Prostate gland (tissue), 2 donors: ENCODE measurements at regions not wholly inside any gene's neighbourhood (a gene's known extent, or its start where the extent isn't known, plus 50 kb on each side); places are given as distances from the start of the nearest gene placed in this dataset.

Experiments
- DNase-seq: peaks from one replicate; pipeline ENCODE4 v3.0.0-alpha.2; 2019; ENCODE audit warnings: low spot score
- H3K27ac ChIP-seq, 2 donors: fragments of 200-600 bp; sonication (generic); 2 replicates each; pipeline ENCODE4 v1.5.1; 2017 to 2019
- H3K27me3 ChIP-seq: fragments of 200-600 bp; sonication (generic); replicated peaks from 2 replicates; pipeline ENCODE4 v1.5.1; 2019; ENCODE audit not compliant: insufficient read depth
- H3K36me3 ChIP-seq, 2 donors: fragments of 200-600 bp; sonication (generic); 1 replicate in 1 of 2; 2 replicates in 1 of 2; pipeline versions ENCODE4 v1.5.1 to v1.8.1; 2017 to 2019
- H3K4me1 ChIP-seq: fragments of 200-600 bp; sonication (generic); replicated peaks from 2 replicates; pipeline ENCODE4 v1.5.1; 2019
- H3K4me3 ChIP-seq, 2 donors: fragments of 200-600 bp; sonication (generic); 2 replicates each; pipeline ENCODE4 v1.5.1; 2017 to 2019
- H3K9me3 ChIP-seq: fragments of 200-600 bp; sonication (generic); 2 replicates; pipeline ENCODE4 v1.5.1; 2017
- CTCF ChIP-seq, 4 experiments: fragments of 200-600 bp in 2 of 4; fragments of 450-650 bp in 2 of 4; sonication (generic) in 2 of 4; IDR thresholded peaks; 1 replicate in 3 of 4; 2 replicates in 1 of 4; pipeline ENCODE4 v1.5.1; 2016 to 2019; ENCODE audit warnings: antibody characterized with exemption in 4 of 4, mild to moderate bottlenecking in 2 of 4, moderate library complexity in 2 of 4
- POLR2A ChIP-seq: fragments of 450-650 bp; IDR thresholded peaks from one replicate; pipeline ENCODE4 v1.6.1; 2016; ENCODE audit warnings: antibody characterized with exemption, mild to moderate bottlenecking
- POLR2AphosphoS5 ChIP-seq: sonication (generic); formaldehyde crosslinking; IDR thresholded peaks from one replicate; pipeline ENCODE4 v1.6.1; 2017; ENCODE audit warnings: antibody characterized with exemption
- WGBS: methylation state at CpG from one replicate; pipeline ENCODE4 v1.1.5; 2018; 5-methylcytosine and 5-hydroxymethylcytosine counted together
- intact Hi-C: fragments of 100-400 bp; cut with DNase I; formaldehyde crosslinking; loops from one replicate; pipeline ENCODE4 v1.14.2; 2022

GRCh38 chr2:103208916-103209315 is 447.1 kb downstream of the TMEM182 start:
- no peak overlapping the region for H3K4me3 ChIP-seq
- TF ChIP-seq POLR2AphosphoS5 (no peak), CTCF (IDR thresholded peaks at IDR 0.05) (no peak), POLR2A (no peak)
- no peaks in the 10 kb centered on the region for H3K36me3 ChIP-seq
- no peaks in the 10 kb centered on the region for H3K9me3 ChIP-seq
- DNase-seq = no peak
- H3K4me1 ChIP-seq = no peaks in the 10 kb centered on the region
- intact Hi-C loops = no loop called here
- H3K27me3 ChIP-seq = no peaks in the 10 kb centered on the region
- H3K27ac ChIP-seq = no peak overlapping the region
- 27% methylated on average over 3 of the region's 3 CpGs for WGBS

GRCh38 chr2:103213028-103213542 is 451.3 kb downstream of the TMEM182 start:
- Histone ChIP-seq H3K27ac (no peak overlapping the region), H3K36me3 (no peaks in the 10 kb centered on the region), H3K27me3 (no peaks in the 10 kb centered on the region), H3K4me1 (no peaks in the 10 kb centered on the region), H3K9me3 (no peaks in the 10 kb centered on the region), H3K4me3 (no peak overlapping the region)
- 55% methylated on average over 3 of the region's 3 CpGs for WGBS
- no peak for DNase-seq
- intact Hi-C loops = no loop called here
- TF ChIP-seq CTCF (IDR thresholded peaks at IDR 0.05) (no peak), POLR2A (no peak), POLR2AphosphoS5 (no peak)

- DNase-seq = no peak
- H3K27ac ChIP-seq = no peak overlapping the region
- H3K36me3 ChIP-seq = no peaks in the 10 kb centered on the region
- TF ChIP-seq POLR2AphosphoS5 (no peak), CTCF (IDR thresholded peaks at IDR 0.05) (no peak), POLR2A (no peak)
- intact Hi-C loops = no loop called here
- H3K27me3 ChIP-seq = no peaks in the 10 kb centered on the region
- no peak overlapping the region for H3K4me3 ChIP-seq
- H3K4me1 ChIP-seq = no peaks in the 10 kb centered on the region
- no peaks in the 10 kb centered on the region for H3K9me3 ChIP-seq
Observed at GRCh38 chr2:103218516-103218915, 456.7 kb downstream of the TMEM182 start.

- 89% methylated on average over 1 of the region's 1 CpG for WGBS
- intact Hi-C loops = no loop called here
- Histone ChIP-seq H3K36me3 (no peaks in the 10 kb centered on the region), H3K4me3 (no peak overlapping the region), H3K9me3 (no peaks in the 10 kb centered on the region), H3K4me1 (no peaks in the 10 kb centered on the region), H3K27ac (no peak overlapping the region), H3K27me3 (no peaks in the 10 kb centered on the region)
- DNase-seq = no peak
- TF ChIP-seq POLR2AphosphoS5 (no peak), CTCF (IDR thresholded peaks at IDR 0.05) (no peak), POLR2A (no peak)
Observed at GRCh38 chr2:103219398-103219797, 457.6 kb downstream of the TMEM182 start.

GRCh38 chr2:103222969-103223368 is 461.1 kb downstream of the TMEM182 start:
- Histone ChIP-seq H3K27ac (no peak overlapping the region), H3K27me3 (no peaks in the 10 kb centered on the region), H3K36me3 (no peaks in the 10 kb centered on the region), H3K9me3 (no peaks in the 10 kb centered on the region), H3K4me3 (no peak overlapping the region), H3K4me1 (no peaks in the 10 kb centered on the region)
- TF ChIP-seq POLR2AphosphoS5 (no peak), CTCF (IDR thresholded peaks at IDR 0.05) (no peak)
- intact Hi-C loops = no loop called here
- no peak for DNase-seq
